ENCODE measurements at regions not wholly inside any gene's neighbourhood (a gene's known extent, or its start where the extent isn't known, plus 50 kb on each side); places are given as distances from the start of the nearest gene placed in this dataset.
"Not testable (repeated sequence)": the region's sequence is repeated elsewhere in the genome, so short reads cannot be mapped to it uniquely, and the experiment has no call there.

GRCh38 chr14:61602003-61602732 is 93.1 kb upstream of the HIF1A start:
- H3K4me3 ChIP-seq (ENCODE audit: low read length): no peak overlapping the region
- no peak for DNase-seq (ENCODE audit: low read depth, low spot score)

- H3K4me3 ChIP-seq (ENCODE audit: low read length): no peak overlapping the region
- no peak for DNase-seq (ENCODE audit: low read depth, low spot score)
Observed at GRCh38 chr14:61602733-61603077, 92.6 kb upstream of the HIF1A start.

- DNase-seq (ENCODE audit: low read depth, low spot score): no peak
- no peak overlapping the region for H3K4me3 ChIP-seq (ENCODE audit: low read length)
Observed at GRCh38 chr14:61603736-61604135, 91.6 kb upstream of the HIF1A start.

DNA sequence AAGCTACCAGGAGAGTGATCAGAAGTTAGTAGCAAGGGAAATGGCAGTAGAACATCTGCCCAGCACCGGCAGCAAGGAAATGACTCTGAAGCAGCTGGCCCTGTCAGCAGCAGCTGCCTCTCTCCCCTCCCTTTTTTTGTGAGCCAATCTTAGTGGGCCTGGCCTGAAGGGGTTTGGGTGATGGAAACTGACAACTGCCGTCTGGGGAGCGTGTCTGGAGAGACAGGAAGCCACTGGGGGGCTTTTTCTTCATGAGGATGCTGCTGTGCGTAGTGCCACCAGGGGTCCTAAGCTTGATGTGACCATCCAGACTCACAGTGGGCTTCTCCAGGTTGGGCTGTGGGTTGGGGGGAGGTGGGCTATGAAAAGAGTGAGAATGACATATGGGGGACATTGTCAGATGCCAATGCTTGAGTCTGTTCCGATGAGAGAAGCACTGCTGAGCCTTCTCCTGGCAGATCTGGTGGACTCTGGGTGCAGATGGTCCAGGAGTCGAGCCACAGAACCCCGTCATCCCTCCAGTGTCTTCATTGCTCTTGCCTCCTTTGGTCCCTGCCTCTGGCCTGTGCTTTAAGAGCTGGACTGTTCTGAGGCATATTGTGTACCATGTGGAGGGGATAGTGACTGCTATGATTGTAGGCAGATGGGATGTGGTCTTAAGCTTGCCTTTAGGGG is 87.6 kb upstream of the HIF1A start:
- DNase-seq (ENCODE audit: low read depth, low spot score): peak; percentile 84
- no peak overlapping the region for H3K4me3 ChIP-seq (ENCODE audit: low read length)

GRCh38 chr14:61608245-61609165 is 86.8 kb upstream of the HIF1A start:
- DNase-seq (ENCODE audit: low read depth, low spot score): no peak
- no peak overlapping the region for H3K4me3 ChIP-seq (ENCODE audit: low read length)

DNA sequence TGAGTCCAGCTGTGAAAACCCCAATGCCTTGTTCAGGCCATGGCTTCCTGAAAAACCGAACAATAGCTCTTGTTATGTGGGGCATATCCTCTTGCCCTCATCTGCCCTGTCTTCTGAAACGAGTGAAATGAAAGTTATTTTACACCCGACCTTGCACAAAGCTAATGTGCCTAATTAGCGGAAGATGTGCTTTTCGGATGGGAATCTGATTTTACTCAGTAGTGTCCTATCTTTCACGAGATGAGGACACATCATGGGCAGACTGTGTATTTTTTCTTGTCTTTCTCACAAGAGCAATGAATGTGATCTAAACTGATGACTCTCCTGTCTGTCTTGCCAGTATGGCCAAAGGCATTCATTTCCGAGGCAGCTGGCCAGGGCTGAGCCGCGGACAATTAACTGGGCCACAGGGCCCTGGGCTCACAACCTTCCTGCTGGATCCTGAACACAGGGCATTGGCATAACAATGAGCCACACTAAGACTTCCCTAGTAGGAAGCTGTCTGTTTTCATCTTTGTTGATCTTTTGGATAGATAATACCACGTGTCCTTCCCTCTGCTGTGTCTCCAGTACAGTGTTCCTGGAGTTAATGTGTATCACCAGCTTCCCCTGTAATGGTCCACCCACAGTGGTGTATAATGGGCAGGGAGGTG is 86.0 kb upstream of the HIF1A start:
- no peak for DNase-seq (ENCODE audit: low read depth, low spot score)
- no peak overlapping the region for H3K4me3 ChIP-seq (ENCODE audit: low read length)

GRCh38 chr14:61609884-61610283 is 85.4 kb upstream of the HIF1A start:
- no peak overlapping the region for H3K4me3 ChIP-seq (ENCODE audit: low read length)

DNA sequence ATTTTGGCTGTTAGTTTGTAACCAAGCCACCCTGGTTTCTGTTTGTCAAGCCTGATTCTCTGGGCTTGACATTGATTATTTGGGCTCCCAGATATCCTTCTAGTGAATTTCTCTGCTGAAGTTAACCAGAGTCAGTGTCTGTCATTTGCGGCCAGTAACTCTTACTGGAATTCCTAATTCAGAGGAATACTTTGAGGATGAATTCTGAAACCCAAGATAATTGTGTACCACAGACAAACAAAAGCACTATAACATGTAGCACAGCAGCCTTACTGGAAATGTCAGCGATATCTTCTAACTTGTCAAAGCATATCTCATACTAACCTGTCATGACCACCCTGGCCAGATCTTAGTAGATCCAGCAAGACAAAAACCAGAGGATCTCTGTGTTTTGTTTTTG is 84.4 kb upstream of the HIF1A start:
- no peak for DNase-seq (ENCODE audit: low read depth, low spot score)
- no peak overlapping the region for H3K4me3 ChIP-seq (ENCODE audit: low read length)

More at GRCh38 chr14:61609884-61610283, 85.4 kb upstream of the HIF1A start:
- DNase-seq (ENCODE audit: low read depth, low spot score): no peak

DNA sequence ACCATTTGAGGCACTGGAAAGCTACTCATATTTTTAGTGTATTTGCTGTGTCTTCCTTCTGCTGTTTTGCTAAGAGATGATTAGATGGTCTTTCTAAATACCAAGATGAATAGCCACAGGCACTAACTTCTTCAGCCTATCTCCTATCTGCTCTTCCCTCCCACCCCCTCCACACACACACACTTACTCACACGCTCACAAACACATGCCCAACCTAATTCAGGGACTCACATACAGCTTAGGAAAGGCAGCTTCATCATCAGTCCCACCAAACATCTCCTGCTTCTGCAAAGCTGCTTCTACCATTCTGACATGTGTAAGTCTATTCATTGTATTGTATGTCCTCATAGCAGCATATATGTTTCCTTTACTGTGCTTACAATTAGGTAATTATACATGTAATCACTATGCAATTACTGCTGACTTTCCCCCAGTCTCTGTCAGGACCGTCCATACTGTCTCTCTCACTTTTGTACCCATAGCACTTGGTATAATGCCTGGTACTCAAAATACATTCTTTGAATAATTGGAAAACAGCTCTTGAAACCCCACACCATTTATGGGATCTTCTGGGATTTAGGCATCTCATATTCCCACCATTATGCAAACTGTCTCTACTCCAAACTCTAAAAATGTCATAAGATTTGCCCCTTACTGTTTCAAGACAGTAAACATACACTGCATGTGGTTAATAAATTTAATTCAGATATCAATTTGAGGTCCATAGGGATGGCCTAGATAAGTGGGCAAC is 83.3 kb upstream of the HIF1A start:
- no peak overlapping the region for H3K4me3 ChIP-seq (ENCODE audit: low read length)
- DNase-seq (ENCODE audit: low read depth, low spot score): no peak

- not testable (repeated sequence) for H3K4me3 ChIP-seq (ENCODE audit: low read length); DNase-seq (ENCODE audit: low read depth, low spot score)
Observed at GRCh38 chr14:61613006-61613405, 82.3 kb upstream of the HIF1A start.

DNA sequence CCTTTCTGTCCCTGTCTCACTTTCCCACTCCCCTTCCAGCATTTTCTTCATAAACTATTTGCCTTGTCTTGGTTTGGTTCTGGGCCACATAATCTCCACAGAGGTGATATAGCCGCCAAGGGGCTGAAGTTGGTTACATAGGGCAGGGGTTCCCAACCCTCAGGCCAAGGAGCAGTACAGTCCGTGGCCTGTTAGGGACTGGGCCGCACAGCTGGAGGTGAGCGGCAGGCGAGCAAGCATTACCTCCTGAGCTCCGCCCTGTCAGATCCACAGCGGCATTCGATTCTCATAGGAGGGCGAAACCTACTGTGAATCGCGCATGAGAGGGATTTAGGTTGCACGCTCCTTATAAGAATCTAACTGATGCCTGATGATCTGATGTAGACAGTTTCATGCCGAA is 80.6 kb upstream of the HIF1A start:
- no peak overlapping the region for H3K4me3 ChIP-seq (ENCODE audit: low read length)
- no peak for DNase-seq (ENCODE audit: low read depth, low spot score)

GRCh38 chr14:61615743-61616523 is 79.4 kb upstream of the HIF1A start:
- no peak overlapping the region for H3K4me3 ChIP-seq (ENCODE audit: low read length)
- DNase-seq (ENCODE audit: low read depth, low spot score): no peak

DNA sequence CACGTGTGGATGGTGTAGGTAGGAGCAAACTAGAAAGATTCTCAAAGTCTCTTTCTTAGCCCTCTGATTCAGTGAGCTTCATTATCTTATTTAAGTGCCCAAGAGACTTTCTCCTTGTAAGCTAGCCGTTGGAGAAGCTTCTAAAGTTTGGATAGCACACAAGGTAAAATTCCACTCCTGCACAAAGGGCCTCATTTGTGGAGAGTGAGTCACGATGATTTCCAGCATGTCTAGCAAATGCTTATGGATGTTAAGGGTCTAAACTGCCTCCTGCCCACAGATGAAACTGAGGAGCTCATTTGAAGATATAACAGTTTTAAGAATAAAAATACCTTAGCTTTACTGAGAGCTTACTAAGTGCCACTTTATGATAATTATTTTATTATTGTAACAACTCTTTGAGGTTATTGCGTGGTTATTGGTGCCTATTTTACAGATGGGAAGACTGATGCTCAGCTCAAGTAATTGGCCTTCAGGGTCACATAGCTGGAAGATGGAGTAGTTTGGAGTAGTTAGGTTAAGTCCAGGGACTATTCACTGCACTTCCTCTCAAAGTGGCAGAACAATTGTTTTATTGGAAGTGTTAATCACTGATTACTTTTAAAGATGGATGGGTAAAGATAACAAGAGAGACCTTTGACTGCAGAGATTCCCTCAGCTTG is 78.7 kb upstream of the HIF1A start:
- H3K4me3 ChIP-seq (ENCODE audit: low read length): no peak overlapping the region
- DNase-seq (ENCODE audit: low read depth, low spot score): no peak

- no peak for DNase-seq (ENCODE audit: low read depth, low spot score)
- H3K4me3 ChIP-seq (ENCODE audit: low read length): no peak overlapping the region
Observed at GRCh38 chr14:61618448-61618847, 76.9 kb upstream of the HIF1A start.

DNA sequence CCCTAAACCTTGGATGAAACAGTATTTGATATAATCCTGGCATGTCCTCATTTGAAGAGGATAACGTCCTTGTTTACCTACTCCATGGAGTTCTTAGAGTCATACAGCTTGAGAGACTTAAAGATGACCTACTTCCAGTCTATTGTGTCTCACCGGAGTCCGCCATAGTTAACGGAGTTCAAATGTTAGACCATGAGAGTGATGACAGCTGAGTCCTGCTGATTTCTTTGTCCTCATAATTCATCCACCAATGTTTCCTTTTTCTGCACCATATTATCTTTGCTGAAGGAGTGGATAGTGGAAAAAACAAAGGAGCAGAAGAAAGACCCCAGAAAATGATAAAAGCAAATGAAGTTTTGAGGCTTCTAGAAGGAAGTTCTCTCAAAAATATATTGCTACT is 75.8 kb upstream of the HIF1A start:
- no peak for DNase-seq (ENCODE audit: low read depth, low spot score)
- H3K4me3 ChIP-seq (ENCODE audit: low read length): no peak overlapping the region

- H3K4me3 ChIP-seq (ENCODE audit: low read length): no peak overlapping the region
- no peak for DNase-seq (ENCODE audit: low read depth, low spot score)
Observed at GRCh38 chr14:61620130-61620946, 75.0 kb upstream of the HIF1A start.

GRCh38 chr14:61621444-61621843 is 73.9 kb upstream of the HIF1A start:
- H3K4me3 ChIP-seq (ENCODE audit: low read length): no peak overlapping the region
- DNase-seq (ENCODE audit: low read depth, low spot score): no peak

All from Jurkat, Clone E6-1 (cell line).